Adipocyte (in vitro differentiated cells): ENCODE measurements at regions not wholly inside any gene's neighbourhood (a gene's known extent, or its start where the extent isn't known, plus 50 kb on each side); places are given as distances from the start of the nearest gene placed in this dataset.

Experiments
- DNase-seq: peaks from one replicate; pipeline ENCODE4 v3.0.0-alpha.2; 2015; ENCODE audit warnings: low read depth
- H3K27me3 ChIP-seq: replicated peaks from 2 replicates; pipeline ENCODE4 v1.7.0; 2013; ENCODE audit warnings: mild to moderate bottlenecking, low read length, moderate library complexity; ENCODE audit not compliant: control insufficient read depth, insufficient read depth
- H3K36me3 ChIP-seq: 2 replicates; pipeline ENCODE4 v1.7.0; 2013; ENCODE audit warnings: low read length, mild to moderate bottlenecking, moderate library complexity; ENCODE audit not compliant: control insufficient read depth, insufficient read depth, severe bottlenecking
- H3K4me1 ChIP-seq: 2 replicates; pipeline ENCODE4 v1.7.0; 2013; ENCODE audit warnings: mild to moderate bottlenecking, low read length, moderate library complexity; ENCODE audit not compliant: control insufficient read depth, insufficient read depth
- H3K4me3 ChIP-seq: 2 replicates; pipeline ENCODE4 v1.7.0; 2013; ENCODE audit warnings: mild to moderate bottlenecking, low read length, moderate library complexity
- H3K9ac ChIP-seq: 2 replicates; pipeline ENCODE4 v1.7.0; 2013; ENCODE audit warnings: mild to moderate bottlenecking, low read length, moderate library complexity
- H3K9me3 ChIP-seq: 2 replicates; pipeline ENCODE4 v1.7.0; 2013; ENCODE audit warnings: mild to moderate bottlenecking, low read length, moderate library complexity; ENCODE audit not compliant: control insufficient read depth

- H3K4me1 ChIP-seq: peaks cover 11% of the 10 kb centered on the region
- H3K4me3 ChIP-seq: no peak overlapping the region
- peak; percentile 51 for DNase-seq
- no peaks in the 10 kb centered on the region for H3K27me3 ChIP-seq
- no peaks in the 10 kb centered on the region for H3K9me3 ChIP-seq
- no peaks in the 10 kb centered on the region for H3K36me3 ChIP-seq
- no peak overlapping the region for H3K9ac ChIP-seq
Measured at GRCh38 chr7:84700563-84701370, 486.1 kb downstream of the SEMA3D start.

- H3K4me1 ChIP-seq: peaks cover 11% of the 10 kb centered on the region
Measured at GRCh38 chr7:84697506-84697905, 489.4 kb downstream of the SEMA3D start.

GRCh38 chr7:84693483-84693882, 493.4 kb downstream of the SEMA3D start:
- H3K36me3 ChIP-seq: no peaks in the 10 kb centered on the region
- H3K9ac ChIP-seq: no peak overlapping the region
- no peaks in the 10 kb centered on the region for H3K9me3 ChIP-seq
- no peak for DNase-seq
- no peak overlapping the region for H3K4me3 ChIP-seq
- peaks cover 11% of the 10 kb centered on the region for H3K4me1 ChIP-seq
- H3K27me3 ChIP-seq: no peaks in the 10 kb centered on the region

More at GRCh38 chr7:84697506-84697905, 489.4 kb downstream of the SEMA3D start:
- DNase-seq: peak; percentile 85
- H3K27me3 ChIP-seq: no peaks in the 10 kb centered on the region
- H3K4me3 ChIP-seq: no peak overlapping the region
- no peaks in the 10 kb centered on the region for H3K9me3 ChIP-seq
- H3K36me3 ChIP-seq: no peaks in the 10 kb centered on the region
- no peak overlapping the region for H3K9ac ChIP-seq

DNA sequence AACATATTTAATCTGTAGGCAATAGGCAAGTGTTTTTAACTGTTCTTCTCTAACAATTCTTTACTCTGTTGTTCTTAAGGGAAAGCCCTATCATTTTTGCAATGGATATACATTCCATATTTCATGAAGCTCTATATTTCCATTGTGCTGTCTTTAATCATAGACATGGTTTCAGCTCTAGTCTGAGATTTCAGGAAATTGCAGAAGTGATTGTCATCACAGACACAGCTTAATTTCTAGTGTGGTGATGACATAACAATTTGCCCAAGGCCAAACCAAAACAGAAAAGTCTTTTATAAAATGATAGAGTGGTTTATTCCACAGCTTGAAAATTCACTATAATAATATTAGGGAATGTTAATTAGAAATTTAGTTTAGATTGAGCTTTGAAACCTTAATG, 494.1 kb upstream of the SEMA3A start:
- DNase-seq: peak; percentile 70
- Histone ChIP-seq H3K9me3 (no peaks in the 10 kb centered on the region), H3K4me3 (no peak overlapping the region), H3K27me3 (no peaks in the 10 kb centered on the region), H3K9ac (no peak overlapping the region), H3K36me3 (no peaks in the 10 kb centered on the region), H3K4me1 (no peaks in the 10 kb centered on the region)

DNA sequence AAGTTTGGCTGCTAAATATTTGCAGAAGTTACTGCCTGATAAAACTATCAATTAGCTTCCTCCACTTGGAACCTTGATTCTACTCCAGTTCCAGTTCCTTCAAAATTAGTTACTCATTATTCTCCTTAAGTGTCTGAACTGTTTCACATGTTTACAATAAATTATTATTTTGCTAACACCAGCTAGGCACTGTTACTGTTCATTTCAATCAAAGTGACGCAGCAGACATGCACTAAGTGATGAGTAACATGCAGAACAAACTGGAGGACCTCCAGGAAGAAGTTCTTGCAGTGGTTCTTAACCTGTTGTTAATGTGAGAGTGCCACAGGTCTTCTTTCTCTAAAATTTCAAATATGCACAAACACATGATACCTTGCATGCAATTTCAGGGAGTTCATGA, 491.8 kb upstream of the SEMA3A start:
- no peak overlapping the region for H3K9ac ChIP-seq
- no peaks in the 10 kb centered on the region for H3K36me3 ChIP-seq
- H3K9me3 ChIP-seq: no peaks in the 10 kb centered on the region
- H3K4me3 ChIP-seq: no peak overlapping the region
- H3K27me3 ChIP-seq: no peaks in the 10 kb centered on the region
- DNase-seq: no peak
- H3K4me1 ChIP-seq: no peaks in the 10 kb centered on the region

DNA sequence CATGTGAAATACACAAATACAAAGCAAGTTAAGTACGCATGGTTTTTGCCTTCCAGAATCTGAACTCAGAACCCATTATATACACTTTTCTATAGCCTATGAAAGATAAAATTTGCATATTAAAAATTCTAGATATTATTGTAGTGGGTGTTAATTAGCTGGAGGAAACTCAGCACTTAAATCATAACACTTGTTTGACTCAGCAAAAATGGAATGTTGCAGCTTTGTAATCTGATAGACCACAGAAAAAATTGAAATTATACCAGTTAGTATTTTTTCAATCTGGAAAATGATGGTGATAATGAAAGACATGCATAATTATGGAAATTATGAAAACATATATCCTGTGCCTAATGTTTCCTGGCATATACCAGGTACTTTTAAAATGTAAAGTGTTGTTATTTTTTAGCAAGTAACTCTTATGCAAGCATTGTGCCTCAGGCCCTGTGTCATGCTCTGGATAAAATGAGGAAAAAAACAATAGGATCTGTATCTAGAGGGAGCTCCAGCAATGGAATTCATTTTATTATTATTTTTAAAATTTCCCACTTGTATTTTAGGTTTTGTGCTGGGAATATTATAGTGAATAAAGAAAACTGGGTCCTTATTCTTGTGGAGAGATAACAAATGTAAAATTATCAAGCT, 490.4 kb upstream of the SEMA3A start:
- DNase-seq: peak; percentile 54
- H3K4me3 ChIP-seq: no peak overlapping the region
- no peaks in the 10 kb centered on the region for H3K9me3 ChIP-seq
- no peak overlapping the region for H3K9ac ChIP-seq
- no peaks in the 10 kb centered on the region for H3K27me3 ChIP-seq
- no peaks in the 10 kb centered on the region for H3K36me3 ChIP-seq
- H3K4me1 ChIP-seq: no peaks in the 10 kb centered on the region

- H3K9me3 ChIP-seq: no peaks in the 10 kb centered on the region
- H3K27me3 ChIP-seq: no peaks in the 10 kb centered on the region
- no peak overlapping the region for H3K4me3 ChIP-seq
- H3K36me3 ChIP-seq: no peaks in the 10 kb centered on the region
- H3K4me1 ChIP-seq: peaks cover 2% of the 10 kb centered on the region
- no peak overlapping the region for H3K9ac ChIP-seq
- DNase-seq: no peak
Measured at GRCh38 chr7:84682543-84682942, 488.0 kb upstream of the SEMA3A start.

DNA sequence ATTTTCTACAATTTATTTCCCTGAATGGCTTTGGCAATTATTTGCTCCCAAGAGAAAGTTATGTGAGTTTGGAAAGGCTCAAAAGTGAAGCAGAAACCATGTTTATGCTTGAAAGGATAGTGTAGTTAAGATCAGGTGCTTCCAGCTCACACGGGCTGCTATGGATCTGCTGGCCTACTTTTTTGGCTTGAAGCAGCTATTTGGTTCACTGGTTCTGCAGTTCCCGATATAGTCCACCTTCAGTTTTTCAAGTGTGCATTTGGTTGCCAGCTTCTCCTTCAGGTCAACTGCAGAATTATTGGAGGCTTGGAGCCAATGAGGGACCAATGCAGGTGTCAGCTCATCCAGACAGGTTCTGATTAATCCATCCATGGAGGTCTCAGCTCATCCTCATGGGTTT, 484.3 kb upstream of the SEMA3A start:
- Histone ChIP-seq H3K9ac (no peak overlapping the region), H3K36me3 (no peaks in the 10 kb centered on the region), H3K4me1 (peaks cover 23% of the 10 kb centered on the region), H3K9me3 (no peaks in the 10 kb centered on the region), H3K4me3 (no peak overlapping the region), H3K27me3 (no peaks in the 10 kb centered on the region)
- no peak for DNase-seq

DNA sequence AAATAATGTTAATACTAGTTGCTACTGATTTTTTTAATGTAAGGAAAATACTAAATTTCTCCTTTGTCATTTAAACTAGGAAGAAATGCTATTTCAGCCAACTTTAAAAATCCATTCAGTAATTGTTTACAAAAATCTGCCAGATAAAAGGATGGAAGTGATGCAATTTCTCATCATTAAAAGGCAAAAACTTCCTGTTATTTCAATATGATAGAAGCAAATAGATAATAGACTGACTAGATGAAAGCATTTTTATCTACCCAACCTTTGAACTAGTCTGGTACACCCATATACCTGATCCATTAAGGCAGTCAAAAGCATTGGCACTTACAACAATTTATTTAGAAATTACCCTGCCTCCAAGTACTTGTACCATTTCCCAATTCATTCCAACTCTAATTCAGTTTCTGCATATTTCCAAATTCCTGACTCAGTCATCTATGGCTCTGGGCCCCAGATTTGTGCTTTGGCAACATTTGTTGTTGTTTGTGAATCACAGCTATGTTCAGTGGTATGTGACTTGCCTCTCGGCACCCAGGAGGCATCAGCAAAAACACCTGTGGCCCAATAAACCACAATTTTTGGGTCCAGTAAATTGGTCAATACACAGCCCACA, 482.6 kb upstream of the SEMA3A start:
- no peaks in the 10 kb centered on the region for H3K36me3 ChIP-seq
- H3K9me3 ChIP-seq: no peaks in the 10 kb centered on the region
- DNase-seq: peak; percentile 85

GRCh38 chr7:84675633-84676034, 481.0 kb upstream of the SEMA3A start:
- Histone ChIP-seq H3K4me3 (no peak overlapping the region), H3K27me3 (no peaks in the 10 kb centered on the region), H3K4me1 (peaks cover 23% of the 10 kb centered on the region), H3K9me3 (no peaks in the 10 kb centered on the region), H3K36me3 (no peaks in the 10 kb centered on the region), H3K9ac (no peak overlapping the region)
- no peak for DNase-seq

More for the DNA sequence above, 482.6 kb upstream of the SEMA3A start:
- no peaks in the 10 kb centered on the region for H3K27me3 ChIP-seq
- H3K4me1 ChIP-seq: peaks cover 23% of the 10 kb centered on the region
- H3K9ac ChIP-seq: no peak overlapping the region
- H3K4me3 ChIP-seq: no peak overlapping the region

- no peaks in the 10 kb centered on the region for H3K27me3 ChIP-seq
- H3K9ac ChIP-seq: peak overlapping the region; percentile 54
- H3K4me3 ChIP-seq: peak overlapping the region; percentile 66
- H3K4me1 ChIP-seq: peaks cover 23% of the 10 kb centered on the region
- H3K9me3 ChIP-seq: no peaks in the 10 kb centered on the region
- H3K36me3 ChIP-seq: no peaks in the 10 kb centered on the region
- no peak for DNase-seq
Measured at GRCh38 chr7:84674236-84674913, 479.8 kb upstream of the SEMA3A start.
